HG03457 (cell line): ENCODE measurements at regions not wholly inside any gene's neighbourhood (a gene's known extent, or its start where the extent isn't known, plus 50 kb on each side); places are given as distances from the start of the nearest gene placed in this dataset.
"Not testable (repeated sequence)": the region's sequence is repeated elsewhere in the genome, so short reads cannot be mapped to it uniquely, and the experiment has no call there.

Experiments
- ATAC-seq: cut with Tn5 transposase; IDR thresholded peaks from one replicate; pipeline ENCODE4 v1.9.1; 2021; ENCODE audit warnings: moderate number of reproducible peaks; ENCODE audit not compliant: unreplicated experiment

DNA sequence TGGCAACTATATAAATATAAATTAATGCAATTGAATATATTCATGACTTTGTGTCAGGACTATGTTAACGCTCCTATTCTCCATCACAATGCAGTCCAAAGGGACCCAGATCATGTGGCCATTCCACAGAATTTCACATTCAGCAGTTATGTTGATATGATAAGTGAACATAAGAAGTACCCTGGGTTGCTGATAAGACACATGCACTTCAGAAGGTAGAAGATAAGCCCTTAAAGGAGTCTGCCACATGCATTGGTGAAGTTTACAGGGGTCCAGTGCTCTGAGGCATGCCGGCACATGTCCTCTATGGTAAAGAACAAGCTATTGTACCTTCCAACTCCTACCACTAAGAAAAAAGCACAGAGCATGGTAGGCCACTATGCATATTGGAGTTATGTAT lies 76.4 kb downstream of the PHAX start:
- ATAC-seq, result no peak

DNA sequence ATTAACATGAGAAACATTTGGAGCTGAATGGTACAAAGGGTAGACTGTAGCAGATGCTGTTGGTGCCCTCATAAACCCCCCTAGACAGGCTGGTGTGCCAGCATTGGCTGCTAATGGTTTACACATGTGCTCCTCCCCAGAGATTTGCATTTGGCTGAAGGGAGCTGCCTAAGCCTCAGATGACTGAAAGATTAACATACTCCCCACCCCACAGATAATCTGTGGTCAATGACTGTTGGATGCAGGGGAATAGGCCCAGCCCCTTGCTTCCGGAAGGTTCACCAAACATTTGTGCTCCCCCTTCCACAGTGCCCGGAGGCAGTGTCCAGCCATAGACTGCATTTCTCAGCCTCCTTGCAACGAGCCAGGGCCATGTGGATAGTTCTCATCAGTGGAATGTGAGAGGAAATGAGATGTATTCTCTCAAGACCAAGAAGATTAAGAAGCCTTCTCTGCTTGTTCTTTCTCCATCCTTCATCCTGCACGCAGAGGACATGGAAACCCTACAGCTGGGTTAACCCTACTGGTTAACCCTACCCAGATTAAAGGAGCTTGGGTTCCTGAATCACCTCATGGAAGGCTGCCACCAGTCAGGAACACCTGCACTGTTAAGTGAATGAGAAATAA lies 79.6 kb downstream of the PHAX start:
- peak; percentile 65 for ATAC-seq

DNA sequence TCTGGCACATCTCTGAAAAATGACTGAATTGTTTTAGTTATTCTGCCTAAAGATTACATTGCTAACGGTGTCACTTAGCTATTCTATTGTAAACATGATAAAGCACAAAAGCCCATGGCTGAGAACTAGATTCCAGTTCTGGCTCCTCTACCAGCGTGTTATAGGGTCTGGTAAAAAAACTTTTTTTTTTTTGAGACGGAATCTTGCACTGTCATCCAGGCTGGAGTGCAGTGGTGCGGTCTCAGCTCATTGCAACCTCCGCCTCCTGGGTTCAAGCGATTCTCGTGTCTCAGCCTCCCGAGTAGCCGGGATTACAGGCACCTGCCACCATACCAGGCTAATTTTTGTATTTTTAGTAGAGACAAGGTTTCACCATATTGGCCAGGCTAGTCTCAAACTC lies 80.6 kb downstream of the PHAX start:
- not testable (repeated sequence) for ATAC-seq

DNA sequence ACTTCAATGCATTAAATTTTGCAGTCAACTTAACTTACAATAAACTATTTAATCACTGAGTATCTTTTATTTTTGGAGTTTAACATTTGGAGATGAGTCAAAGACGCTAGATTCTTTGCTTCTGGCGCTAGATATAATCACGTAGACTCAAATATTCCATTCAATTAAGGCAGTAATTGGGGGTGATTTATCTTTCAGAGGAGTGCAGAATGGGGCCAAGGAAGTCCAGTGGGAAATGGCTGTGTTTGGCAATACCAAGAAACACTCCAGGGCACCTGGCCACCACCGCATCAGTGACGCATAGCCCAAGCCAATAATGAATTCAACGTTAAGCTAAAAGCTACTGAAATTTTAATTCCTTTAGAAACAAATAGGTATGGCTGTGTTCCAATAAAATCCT lies 81.2 kb downstream of the PHAX start:
- no peak for ATAC-seq

DNA sequence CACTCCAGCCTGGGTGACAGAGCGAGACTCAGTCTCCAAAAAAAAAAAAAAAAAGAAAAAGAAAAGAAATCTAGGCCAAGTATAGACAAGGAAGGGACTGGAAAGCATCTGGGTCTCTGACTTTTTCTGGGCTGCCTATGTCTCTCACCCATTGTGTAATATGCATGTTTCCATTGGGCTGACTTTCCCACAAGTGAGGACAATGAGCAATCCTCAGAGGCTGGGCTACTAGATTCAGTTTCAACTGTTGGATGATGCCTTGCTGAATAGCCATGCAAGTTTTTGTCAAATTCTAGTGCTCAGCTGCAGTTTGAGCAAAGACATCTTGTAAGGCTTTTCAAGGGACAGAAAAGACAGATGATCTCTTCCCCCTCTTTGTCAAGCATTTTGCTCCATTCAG lies 82.1 kb downstream of the PHAX start:
- no peak for ATAC-seq

DNA sequence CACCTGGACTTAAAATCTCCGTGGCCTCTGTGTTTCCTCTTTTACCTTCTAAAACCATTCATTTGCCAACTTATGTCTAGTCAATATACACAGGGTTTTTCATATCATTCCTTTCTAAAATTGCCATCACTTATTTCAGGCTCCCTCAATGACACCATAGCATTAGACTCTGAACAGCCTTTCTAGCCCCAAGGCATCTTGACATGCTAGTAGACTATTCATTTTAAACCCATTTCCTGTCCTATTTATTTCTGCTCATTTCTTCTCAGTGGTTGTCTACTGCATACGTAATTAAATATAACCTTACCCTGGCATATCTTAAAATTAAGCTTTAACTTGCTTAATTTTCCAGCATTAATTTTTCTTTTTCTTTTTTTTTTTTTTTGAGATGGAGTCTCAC lies 83.2 kb downstream of the PHAX start:
- no peak for ATAC-seq

DNA sequence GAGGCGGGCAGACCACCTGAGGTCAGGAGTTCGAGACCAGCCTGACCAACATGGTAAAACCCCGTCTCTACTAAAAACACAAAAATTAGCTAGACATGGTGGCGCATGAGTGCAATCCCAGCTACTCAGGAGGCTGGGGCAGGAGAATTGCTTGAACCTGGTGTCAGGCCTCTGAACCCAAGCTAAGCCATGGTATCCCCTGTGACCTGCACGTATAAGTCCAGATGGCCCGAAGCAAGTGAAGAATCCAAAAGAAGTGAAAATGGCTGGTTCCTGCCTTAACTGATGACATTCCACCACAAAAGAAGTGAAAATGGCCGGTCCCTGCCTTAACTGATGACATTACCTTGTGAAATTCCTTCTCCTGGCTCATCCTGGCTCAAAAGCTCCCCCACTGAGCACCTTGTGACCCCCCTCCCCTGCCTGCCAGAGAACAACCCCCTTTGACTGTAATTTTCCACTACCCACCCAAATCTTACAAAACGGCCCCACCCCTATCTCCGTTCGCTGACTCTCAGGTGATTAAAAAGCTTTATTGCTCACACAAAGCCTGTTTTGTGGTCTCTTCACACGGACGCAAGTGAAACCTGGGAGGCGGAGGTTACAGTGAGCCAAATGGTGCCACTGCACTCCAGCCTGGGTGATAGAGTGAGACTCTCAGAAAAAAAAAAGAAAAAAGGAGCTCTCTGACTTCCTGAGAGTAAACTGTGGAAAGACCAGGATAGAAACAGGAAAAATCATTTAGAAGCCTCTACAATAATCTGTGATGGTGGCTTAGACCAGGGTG lies 84.1 kb downstream of the PHAX start:
- not testable (repeated sequence) for ATAC-seq

DNA sequence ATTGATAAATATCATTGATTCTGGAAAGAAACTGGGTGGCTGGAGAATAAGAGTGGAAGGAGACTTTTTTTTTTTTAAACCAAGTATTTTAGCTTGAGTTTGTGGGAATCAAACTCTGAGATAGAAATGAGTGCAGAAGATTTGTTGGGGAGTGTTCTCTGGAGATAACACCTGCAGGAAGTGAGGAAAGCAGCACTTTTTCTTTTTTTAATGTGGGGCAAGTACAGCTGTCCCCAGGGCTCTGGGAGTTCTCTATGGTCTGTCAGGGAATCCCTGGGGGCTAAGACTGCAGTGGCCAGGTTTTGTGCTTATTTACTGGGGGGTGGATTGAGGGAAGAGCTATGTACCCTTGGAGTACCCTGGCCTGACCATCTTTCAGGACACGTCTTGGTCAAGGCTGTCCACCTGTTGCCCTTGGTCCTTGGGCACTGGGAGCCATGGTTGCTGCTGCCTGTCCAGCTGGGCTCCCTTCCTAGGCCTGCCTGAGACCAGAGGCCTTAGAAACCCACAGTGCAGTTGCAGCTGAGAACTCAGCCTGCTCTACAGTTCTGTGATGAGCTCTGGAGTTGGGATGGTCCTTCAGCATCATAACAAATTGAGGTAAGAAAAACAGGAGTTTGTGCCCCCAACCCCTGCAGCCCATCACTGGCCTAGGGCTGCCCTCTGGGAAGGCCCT lies 85.8 kb downstream of the PHAX start:
- ATAC-seq, result no peak

DNA sequence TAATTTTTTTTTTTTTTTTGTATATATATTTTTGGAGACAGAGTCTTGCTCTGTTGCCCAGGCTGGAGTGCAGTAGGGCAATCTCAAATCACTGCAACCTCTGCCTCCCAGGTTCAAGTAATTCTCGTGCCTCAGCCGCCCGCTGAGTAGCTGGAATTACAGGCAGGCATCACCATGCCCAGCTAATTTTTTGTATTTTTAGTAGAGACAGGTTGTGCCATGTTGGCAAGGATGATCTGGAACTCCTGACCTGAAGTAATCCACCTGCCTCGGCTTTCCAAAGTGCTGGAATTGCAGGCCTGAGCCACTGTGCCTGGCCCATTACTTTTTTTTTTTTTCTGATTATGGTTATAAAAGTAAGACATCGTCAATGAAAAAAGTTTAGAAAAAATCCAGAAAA lies 84.0 kb upstream of the LMNB1 start:
- no peak for ATAC-seq

DNA sequence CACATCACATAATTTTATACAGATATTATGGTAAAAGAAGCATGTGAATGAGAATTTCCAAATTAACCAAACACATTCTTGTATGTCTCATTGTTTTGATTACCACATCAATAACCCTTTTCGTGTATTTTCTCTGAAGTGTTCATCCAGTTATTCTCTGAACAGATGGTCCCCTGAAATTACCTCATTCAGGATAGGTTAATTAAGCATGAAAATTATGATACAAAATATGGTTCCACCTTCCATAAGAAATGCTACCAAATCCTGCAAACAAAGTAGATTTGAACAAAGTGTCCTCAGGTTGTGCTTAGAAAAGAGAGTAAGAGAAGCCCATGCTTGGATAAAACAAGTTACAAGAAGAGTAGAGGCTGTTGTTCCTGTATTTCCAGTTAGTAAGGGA lies 83.1 kb upstream of the LMNB1 start:
- ATAC-seq, result no peak

DNA sequence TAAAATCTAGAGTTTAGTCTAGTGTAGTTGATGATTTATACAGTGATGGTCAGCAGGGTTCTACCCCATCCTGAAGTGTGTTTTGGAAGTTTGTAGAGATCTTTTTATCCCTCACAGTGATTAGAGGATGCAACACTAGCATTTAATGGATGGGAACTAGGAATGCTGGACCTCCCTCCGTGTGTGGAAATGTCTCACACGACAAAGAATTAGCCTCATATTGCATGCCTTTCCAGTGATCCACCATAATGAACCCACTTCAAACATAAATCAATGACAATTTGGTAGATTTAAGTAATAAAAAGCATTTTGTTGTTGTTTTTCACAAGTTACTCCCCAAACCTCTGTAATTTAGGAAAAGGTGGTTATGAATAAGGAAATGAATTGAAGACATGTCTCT lies 82.5 kb upstream of the LMNB1 start:
- no peak for ATAC-seq

DNA sequence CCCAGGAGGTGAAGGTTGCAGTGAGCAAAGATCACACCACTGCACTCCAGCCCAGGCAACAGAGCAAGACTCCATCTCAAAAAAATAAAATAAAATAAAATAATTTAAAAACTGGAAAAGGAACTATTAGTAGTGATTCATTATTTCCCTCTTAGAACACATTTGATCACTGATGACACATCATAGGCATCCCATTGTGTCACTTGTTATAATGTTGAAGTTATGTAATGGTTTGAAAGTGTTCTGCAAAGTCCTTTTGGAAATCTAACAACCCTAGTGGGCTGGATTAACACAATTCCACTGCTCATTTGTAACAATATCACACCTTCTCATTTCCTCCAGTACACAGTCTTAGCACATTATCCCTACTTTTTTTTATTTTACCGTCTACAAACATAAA lies 81.8 kb upstream of the LMNB1 start:
- no peak for ATAC-seq

DNA sequence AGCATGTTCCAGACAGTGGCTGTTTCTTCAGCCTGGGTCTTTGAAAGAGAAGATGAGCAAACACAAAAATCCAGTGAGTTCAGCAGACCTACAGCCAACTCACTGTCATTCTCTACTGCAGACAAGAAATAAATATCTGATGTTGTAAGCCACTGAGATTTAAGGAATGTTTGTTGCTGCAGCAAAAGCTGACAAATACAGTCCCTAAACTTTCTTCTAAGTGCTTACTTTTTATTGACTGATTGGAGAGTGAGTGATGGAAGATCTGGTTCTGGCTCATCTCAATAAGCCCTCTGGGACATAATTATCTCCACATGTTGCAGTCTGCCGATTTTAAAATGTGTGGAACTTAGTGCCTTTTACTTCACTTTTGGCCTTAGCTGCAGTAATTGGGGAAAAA lies 69.9 kb upstream of the LMNB1 start:
- no peak for ATAC-seq

DNA sequence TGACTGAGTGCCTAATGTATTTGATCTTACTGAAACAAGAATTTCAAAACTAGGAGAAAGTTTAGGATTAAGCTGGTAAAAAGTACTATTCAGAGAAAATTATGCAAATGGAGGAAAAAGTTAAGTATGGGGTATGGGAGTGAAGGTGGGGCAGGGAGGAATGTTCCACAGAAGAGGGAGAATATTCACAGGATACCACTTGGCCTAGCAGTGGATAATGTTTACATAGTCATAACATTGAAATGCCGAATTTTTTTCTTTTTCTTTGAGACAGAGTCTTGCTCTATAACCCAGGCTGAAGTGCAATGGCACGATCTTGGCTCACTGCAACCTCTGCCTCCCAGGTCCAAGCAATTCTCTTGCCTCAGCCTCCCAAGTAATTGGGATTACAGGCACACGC lies 61.2 kb upstream of the LMNB1 start:
- no peak for ATAC-seq

DNA sequence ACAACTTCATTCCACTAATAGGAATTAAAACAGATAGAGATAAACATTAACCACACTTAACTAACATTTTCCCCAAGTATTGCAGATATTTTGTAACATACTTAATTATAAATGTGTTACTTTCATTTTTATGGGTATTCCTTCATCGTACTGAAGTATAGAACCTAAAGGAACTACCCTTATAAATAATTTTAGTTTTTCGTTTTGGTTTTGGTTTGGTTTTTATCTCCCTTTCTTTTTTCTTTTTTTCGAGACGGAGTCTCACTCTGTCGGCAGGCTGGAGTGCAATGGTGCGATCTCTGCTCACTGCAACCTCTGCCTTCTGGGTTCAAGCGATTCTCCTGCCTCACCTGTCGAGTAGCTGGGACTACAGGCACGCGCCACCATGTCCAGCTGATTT lies 60.1 kb upstream of the LMNB1 start:
- no peak for ATAC-seq

DNA sequence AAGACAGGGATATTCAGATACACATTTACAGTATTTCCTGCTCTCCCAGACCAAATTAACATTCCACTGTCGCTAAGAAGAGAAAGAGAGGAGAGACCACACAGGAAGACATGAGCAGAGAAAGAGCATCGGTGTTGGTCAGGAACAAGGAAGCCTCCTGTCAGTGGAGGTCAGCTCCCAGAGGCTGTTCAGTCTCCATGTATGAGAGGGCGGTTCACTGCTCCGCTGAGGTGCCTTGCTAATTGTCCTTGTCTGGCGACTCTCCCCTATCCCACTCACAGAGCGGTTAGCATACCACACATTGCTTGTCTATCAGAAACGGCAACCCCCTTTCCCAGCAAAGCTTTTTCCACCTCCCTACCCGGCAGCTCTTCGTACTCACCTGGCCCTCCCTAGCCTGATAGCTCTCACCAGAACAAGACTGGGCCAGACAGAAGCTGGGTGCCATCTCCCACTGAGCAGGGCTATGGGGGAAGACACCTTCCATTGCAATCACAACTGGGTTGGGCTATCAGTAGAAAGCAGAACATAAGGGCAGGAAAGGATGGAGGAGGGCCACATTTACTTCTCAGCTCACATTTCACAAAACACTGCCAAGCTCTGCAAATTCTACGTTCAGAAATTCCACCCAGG lies 58.6 kb upstream of the LMNB1 start:
- no peak for ATAC-seq

DNA sequence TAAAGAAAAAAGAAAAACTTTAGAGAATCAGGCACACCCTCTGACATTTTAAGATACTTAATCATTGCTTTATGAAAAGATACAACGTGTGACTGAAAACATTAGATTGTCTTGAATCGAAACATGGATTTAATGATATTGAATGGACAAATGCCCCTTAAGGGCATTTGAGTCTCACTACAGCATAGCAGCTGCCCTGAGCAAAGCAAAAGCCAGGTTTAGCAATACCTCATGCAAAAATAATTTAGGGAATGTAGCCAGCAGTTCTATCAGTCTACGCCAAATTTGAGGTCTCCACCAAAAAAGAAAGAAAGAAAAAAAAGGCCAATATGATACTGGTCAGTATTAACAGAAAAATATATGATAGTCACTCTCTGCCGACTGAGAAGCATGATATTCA lies 56.6 kb upstream of the LMNB1 start:
- no peak for ATAC-seq

DNA sequence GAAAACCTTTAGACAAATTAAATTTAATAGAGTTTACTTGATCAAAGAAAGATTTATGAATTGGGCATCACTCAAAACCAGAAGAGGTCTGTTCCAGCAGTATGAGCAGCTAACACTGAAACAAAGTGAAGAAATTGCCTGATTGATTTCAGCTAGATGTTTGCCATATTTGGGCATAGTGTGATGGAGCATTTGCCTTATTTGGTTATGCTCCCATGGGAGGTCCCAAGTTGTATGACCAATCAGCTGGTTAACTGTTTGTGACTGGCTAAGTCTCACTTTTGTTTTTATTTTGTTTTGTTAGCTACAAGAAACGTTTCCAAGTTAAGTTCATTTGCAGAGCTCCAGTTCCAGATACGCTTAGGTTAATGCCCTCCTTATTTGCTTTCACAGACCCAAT lies 53.3 kb upstream of the LMNB1 start:
- ATAC-seq, result no peak
